GM12891 (cell line): ENCODE measurements at regions not wholly inside any gene's neighbourhood (a gene's known extent, or its start where the extent isn't known, plus 50 kb on each side); places are given as distances from the start of the nearest gene placed in this dataset.

Experiments
- DNase-seq: peaks from one replicate; pipeline ENCODE4 v3.0.0; 2011; ENCODE audit warnings: low spot score; ENCODE audit not compliant: insufficient read length
- FAIRE-seq: peaks from 2 replicates; lab custom pipeline; 2011; peaks lifted over from hg19 to GRCh38; lab: Jason Lieb, UNC
- PAX5 ChIP-seq: IDR thresholded peaks from 2 replicates; pipeline ENCODE4 v1.6.1; 2011; ENCODE audit warnings: low read length, moderate library complexity, mild to moderate bottlenecking; ENCODE audit not compliant: insufficient read depth, severe bottlenecking
- POLR2A ChIP-seq: IDR thresholded peaks from 2 replicates; pipeline ENCODE4 v1.6.1; 2011; ENCODE audit warnings: low read depth, low read length, control low read depth
- POLR2AphosphoS5 ChIP-seq: IDR thresholded peaks from 2 replicates; pipeline ENCODE4 v1.6.1; 2011; ENCODE audit warnings: low read depth, low read length, control low read depth
- POU2F2 ChIP-seq: IDR thresholded peaks from 2 replicates; pipeline ENCODE4 v1.6.1; 2011; ENCODE audit warnings: low read depth, mild to moderate bottlenecking, control low read depth, low read length, moderate library complexity
- SPI1 ChIP-seq: IDR thresholded peaks from 2 replicates; pipeline ENCODE4 v1.6.1; 2011; ENCODE audit warnings: low read depth, low read length, control low read depth
- TAF1 ChIP-seq: IDR thresholded peaks from 2 replicates; pipeline ENCODE4 v1.6.1; 2011; ENCODE audit warnings: low read depth, low read length, control low read depth

- no peak for DNase-seq
- no peak for TF ChIP-seq SPI1
- no peak for TF ChIP-seq POU2F2
- no peak for TF ChIP-seq TAF1
- TF ChIP-seq POLR2AphosphoS5: no peak
- no peak for TF ChIP-seq POLR2A
- TF ChIP-seq PAX5: no peak
- no peak for FAIRE-seq
Observed at GRCh38 chr4:10965196-10965595, 280.6 kb upstream of the CLNK start.

- TF ChIP-seq POLR2AphosphoS5 (no peak), SPI1 (no peak), POU2F2 (no peak), PAX5 (no peak), TAF1 (no peak), POLR2A (no peak)
- FAIRE-seq (peak; percentile 90), DNase-seq (no peak)
Observed at GRCh38 chr4:10963958-10964703, 279.6 kb upstream of the CLNK start.

- TF ChIP-seq POLR2A: no peak
- no peak for TF ChIP-seq POLR2AphosphoS5
- no peak for TF ChIP-seq POU2F2
- no peak for TF ChIP-seq TAF1
- no peak for TF ChIP-seq SPI1
- no peak for TF ChIP-seq PAX5
- FAIRE-seq (no peak), DNase-seq (no peak)
Observed at GRCh38 chr4:10963241-10963640, 278.7 kb upstream of the CLNK start.

GRCh38 chr4:10962246-10962645, 277.7 kb upstream of the CLNK start:
- DNase-seq: no peak
- no peak for FAIRE-seq
- no peak for TF ChIP-seq POU2F2
- no peak for TF ChIP-seq POLR2AphosphoS5
- no peak for TF ChIP-seq SPI1
- TF ChIP-seq PAX5: no peak
- TF ChIP-seq POLR2A: no peak
- TF ChIP-seq TAF1: no peak

DNA sequence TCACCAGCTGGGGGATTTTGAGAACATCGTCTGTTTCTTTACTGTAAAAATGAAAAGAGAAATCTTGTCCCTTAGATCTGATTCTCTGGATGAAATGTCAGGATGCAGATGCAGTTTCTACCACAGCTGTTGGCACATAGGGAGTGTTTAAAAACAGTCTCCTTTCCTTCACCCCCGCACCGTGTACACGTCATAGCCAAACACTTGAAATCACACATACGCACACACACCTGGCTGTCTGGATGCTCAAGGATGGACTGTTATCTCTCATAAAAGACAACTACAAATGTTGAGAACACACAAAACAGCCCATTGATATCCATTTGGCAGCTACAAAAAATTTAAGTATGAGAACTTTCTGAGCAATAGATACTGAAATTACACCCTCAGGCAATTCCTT, 275.8 kb upstream of the CLNK start:
- no peak for DNase-seq
- no peak for FAIRE-seq
- TF ChIP-seq POLR2AphosphoS5 (no peak), POU2F2 (no peak), SPI1 (no peak)

GRCh38 chr4:10959586-10959985, 275.0 kb upstream of the CLNK start:
- no peak for DNase-seq

DNA sequence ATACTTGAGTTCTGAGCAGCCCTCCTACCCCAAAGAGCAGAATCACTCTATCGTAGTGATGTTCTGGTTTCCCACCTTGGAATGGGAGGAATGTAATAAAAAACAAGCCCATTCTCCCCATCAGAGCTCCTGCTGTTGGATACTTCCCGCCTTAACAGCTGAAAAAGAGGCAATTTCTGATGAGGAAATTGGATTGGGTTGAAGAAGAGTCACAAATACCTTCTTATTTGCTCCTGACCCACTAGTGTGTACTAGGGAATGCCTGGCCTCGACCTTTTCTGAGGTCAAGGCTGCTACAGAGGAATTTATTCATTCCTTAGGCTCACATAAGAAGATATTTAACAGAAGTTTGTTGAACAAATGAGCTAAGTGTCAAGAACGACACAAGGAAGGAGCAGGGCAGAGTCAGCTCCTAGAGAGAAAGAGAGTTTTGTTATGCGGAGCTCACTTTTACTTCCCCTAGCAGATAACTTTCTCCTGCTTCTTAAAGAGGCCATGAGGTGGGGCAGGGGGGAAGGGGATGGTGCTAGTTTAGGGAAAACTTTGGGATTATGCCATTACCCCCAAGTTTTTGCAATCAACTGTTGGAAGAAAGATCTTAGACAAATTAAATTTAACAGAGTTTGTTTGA, 273.8 kb upstream of the CLNK start:
- TF ChIP-seq POU2F2 (no peak), TAF1 (no peak), SPI1 (no peak), PAX5 (no peak), POLR2A (no peak), POLR2AphosphoS5 (no peak)
- DNase-seq (no peak), FAIRE-seq (no peak)

More at GRCh38 chr4:10959586-10959985, 275.0 kb upstream of the CLNK start:
- no peak for TF ChIP-seq TAF1
- TF ChIP-seq SPI1: no peak
- TF ChIP-seq POU2F2: no peak
- TF ChIP-seq POLR2A: no peak
- TF ChIP-seq POLR2AphosphoS5: no peak
- no peak for TF ChIP-seq PAX5
- FAIRE-seq: no peak

DNA sequence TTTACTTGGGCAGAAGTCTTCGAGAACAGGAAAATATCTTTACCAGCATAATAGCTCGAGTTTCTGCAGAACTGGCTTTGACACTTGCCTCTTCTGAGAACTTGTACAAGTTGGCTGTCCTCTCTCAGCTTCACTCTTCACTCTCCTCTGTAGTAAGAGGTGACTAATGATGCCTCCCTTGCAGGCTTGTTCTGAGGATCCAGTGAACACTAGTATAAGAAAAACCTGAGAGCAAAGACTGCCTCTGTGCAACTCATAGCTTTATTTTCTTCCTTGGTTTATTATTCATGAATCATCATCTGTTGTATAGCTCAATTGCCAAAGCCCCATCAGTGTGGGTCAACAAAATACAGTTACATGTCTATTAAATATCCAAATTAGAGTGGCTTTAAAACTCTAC, 266.7 kb upstream of the CLNK start:
- no peak for DNase-seq
- TF ChIP-seq POU2F2 (no peak), PAX5 (no peak)
- FAIRE-seq: no peak

GRCh38 chr4:10949039-10949733, 264.6 kb upstream of the CLNK start:
- TF ChIP-seq PAX5 (no peak), POU2F2 (no peak), SPI1 (0 out of 2 replicates have a peak, but pooled peaks have one; percentile 6), TAF1 (no peak), POLR2A (no peak)
- FAIRE-seq: no peak
- DNase-seq: no peak

- DNase-seq (no peak), FAIRE-seq (peak; percentile 67)
- no peak for TF ChIP-seq POU2F2
- no peak for TF ChIP-seq SPI1
- TF ChIP-seq TAF1: no peak
- no peak for TF ChIP-seq PAX5
- TF ChIP-seq POLR2AphosphoS5: no peak
- no peak for TF ChIP-seq POLR2A
Observed at GRCh38 chr4:10947898-10948297, 263.3 kb upstream of the CLNK start.
